ENCODE measurements at regions not wholly inside any gene's neighbourhood (a gene's known extent, or its start where the extent isn't known, plus 50 kb on each side); places are given as distances from the start of the nearest gene placed in this dataset.

- no peak for TF ChIP-seq POLR2A (IDR thresholded peaks at IDR 0.05)
- TF ChIP-seq CTCF (IDR thresholded peaks at IDR 0.05) = no peak
Measured at GRCh38 chr2:150060341-150060740, 427.1 kb downstream of the RND3 start.
